GM18873 (cell line): ENCODE measurements at regions not wholly inside any gene's neighbourhood (a gene's known extent, or its start where the extent isn't known, plus 50 kb on each side); places are given as distances from the start of the nearest gene placed in this dataset.

Experiments
- ATAC-seq: cut with Tn5 transposase; IDR thresholded peaks from one replicate; pipeline ENCODE4 v1.9.1; 2021; ENCODE audit warnings: mild to moderate bottlenecking, moderate library complexity, moderate number of reproducible peaks; ENCODE audit not compliant: unreplicated experiment, low FRiP score

DNA sequence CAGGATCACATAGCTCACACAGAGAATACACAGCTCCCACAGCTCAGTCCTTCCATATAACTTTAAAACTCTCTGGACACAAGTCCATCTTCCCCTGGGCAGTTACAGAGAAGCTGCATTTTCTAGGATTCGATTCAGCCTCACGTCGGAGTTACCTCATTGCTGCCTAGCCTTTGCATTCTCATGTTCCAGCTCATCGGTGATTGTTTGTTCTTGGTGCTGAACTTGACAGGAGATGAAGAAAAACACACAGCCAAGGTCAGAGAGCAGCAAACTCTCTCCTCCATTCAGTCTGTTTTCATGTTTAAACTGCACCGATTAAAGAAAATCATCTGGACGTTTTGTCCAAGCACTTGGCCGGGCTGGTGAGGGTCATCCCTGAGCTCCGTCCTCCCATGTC lies 375.5 kb upstream of the CFAP20DC start:
- ATAC-seq, result no peak

DNA sequence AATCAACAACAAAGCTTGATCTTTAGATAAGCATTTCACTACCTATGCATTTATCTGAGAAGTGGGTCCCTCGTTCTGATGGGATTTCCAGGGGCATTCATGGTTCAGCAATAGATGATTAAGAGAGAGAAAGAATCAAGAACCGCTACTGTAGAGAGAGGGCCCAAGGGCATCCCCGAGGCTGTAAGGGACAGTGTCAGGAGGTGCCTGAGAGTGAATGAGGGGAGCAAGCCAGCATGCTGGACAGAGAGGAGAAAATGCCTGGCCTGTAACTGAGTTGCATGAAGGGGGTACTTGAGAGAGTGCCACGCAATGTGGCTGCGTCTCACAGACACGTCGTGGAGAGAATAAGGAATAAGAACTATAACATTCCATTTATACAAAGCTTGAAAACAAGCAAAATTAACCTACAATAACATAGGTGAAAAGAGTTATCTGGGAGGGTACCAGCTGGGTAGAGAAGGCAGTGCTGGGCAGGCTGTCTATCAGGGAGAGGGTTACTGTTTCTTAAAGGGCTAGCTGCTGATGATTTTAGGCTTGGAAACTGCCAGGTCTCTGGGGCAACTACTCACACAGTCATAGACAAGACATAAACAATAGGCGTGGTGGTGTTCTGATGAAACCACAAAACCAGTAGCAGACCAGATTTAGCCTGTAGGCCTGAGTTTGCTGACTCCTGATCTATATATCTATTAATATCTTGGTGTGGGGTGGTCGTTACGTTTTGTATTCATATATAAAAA lies 374.6 kb upstream of the CFAP20DC start:
- ATAC-seq, result no peak

DNA sequence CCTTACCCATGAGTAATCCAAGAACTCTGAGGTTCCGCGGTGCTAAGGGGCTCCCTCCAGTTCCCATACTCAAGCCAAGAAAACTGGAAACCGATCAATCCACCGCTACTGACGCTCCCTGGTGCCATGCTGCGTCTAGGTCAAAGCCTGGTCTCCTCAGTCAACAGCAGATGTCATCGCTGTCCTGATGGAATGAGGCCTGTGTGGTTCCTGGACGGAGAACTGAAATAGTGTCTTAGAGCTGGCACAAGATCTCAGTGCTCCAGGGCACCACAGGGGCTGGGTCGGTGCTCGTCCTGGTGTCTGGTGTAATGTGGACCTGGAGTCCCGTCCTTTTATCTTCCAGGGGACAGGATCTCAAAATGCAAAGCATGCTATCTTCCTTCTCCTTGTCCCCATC lies 373.9 kb upstream of the CFAP20DC start:
- ATAC-seq, result no peak

DNA sequence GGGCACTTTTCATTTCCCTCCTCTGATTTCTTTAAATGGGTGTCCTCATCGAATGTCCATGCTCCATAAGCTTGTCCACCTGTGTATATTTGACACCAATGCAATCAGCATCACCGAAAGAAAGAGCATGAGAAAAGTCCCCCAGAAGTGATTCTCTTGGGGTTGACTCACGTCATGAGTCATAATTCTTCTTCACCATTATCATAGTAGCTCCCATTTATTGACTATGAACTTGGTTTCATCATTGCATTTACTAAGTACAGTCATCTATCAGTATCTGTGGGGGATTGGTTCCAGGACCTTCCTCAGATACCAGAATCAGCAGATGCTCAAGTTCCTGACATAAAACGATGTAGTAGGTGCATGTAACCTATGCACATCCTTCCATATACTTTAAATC lies 372.5 kb upstream of the CFAP20DC start:
- ATAC-seq, result no peak

DNA sequence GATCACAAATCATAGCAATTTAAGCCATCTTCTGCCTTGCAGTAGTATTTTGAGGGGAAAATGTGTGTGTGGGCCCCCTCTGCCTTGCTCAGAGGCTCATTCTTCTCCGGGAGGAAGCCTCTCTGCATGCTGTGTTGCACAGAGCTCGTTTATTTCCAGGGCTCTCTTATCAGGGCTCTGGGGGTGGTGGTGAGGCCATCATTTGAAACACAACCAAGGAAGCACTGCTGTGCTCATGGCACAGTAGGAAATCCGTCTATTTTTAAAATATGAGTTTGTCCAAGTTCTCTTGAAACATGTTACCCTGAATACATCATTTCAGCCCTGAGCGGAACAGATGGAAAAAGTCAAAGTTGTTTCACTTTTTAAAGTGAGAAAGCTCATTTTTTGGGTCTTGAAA lies 369.0 kb upstream of the CFAP20DC start:
- ATAC-seq, result no peak

DNA sequence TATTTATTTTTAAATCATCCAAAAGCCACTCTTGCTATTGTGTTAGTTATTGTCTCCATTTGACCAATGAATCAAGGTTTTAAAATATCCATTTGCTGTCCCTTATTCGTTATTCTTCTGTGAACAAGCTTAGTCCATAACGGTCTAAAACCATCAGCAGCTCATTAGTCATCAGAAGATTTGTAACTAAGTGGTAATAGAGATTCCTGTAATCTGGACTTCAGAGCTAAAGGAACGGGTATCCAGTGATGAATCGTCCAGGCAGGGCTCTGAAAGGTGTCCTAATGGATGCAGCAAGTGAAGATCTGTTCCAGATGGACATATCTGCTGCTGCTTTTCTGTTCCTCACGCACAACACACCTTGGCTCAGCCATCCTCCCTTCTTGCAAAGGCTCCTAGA lies 362.7 kb upstream of the CFAP20DC start:
- no peak for ATAC-seq

DNA sequence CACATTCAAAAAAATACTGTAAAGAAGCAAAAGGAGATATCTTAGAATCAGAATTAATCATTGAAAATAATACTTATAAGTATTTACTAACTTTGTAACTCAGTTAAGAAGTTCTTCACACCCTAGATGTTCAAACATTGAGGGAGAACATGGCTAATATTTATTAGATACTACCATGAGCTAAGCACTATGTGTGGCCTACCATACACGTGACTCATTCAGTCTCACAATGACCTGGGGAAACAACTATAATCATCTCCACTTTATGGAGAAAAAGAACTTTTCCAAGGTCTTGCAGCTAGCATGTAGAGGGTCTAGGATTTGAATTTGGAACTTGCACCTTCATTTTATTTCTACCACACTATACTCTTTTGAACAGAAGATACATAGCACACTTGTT lies 361.9 kb upstream of the CFAP20DC start:
- no peak for ATAC-seq

DNA sequence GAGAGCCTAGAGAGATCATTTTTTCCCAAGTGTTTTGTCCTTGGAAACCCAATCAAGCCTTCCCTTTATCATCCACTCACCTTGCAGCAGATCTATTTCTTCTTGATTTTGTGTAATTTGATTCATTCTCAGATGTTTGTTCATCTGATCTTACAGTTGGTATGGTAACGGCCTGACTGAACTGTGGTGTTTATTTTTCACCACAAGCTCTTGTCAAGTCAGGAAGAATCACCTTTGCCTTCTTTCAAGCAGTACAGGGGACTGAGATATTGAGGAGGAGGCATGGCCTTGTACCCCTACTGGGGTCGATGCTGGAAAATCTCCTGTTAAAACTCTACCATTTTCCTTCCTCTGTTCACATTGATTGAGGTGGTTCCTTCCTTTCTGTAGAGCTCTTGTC lies 361.4 kb upstream of the CFAP20DC start:
- ATAC-seq, result no peak

DNA sequence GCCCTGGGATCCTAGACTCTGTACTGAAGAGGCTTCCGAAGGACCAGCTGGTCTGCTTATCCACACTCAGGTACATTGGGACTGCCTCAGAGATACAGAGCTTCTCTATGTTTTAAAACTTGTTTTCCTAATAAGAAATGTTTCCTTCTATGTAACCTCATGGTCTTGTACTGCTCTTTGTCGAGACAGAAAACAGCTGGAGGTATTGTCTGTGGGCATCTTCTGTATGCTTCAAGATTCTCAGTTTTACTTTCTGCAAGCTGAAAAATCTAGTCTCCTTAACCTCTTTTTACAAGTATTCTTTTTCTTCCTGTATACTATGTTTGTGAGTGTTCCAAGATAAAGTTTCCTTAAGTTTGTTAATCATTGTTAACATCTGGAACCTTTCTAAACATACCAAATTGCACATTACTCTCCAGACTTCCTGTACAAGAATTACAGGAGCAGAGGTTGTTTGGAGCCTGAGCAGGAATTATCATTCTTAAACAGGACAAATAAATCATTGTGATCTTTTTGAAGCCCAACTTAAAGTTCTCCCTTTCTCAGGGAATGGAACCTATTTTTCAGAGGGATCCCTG lies 358.3 kb upstream of the CFAP20DC start:
- peak; percentile 43 for ATAC-seq

DNA sequence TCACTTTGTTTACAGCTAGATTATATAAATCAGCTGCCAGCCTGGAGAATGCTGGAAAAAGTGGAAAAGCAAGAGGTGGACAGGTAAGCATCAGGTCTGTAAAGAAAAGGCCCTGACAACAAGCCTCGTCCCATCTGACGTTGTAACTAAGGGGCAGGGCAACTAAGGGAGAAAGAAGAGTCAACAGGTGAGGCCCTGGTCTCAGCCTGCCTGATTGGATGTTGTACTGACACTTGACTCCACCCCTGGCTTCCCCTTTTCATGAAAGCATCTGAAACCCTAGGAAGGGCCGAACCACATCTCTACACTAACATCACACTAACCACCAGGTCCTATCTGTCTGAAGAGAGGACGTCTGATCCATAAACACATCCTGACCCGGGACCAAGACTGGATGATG lies 357.6 kb upstream of the CFAP20DC start:
- no peak for ATAC-seq

DNA sequence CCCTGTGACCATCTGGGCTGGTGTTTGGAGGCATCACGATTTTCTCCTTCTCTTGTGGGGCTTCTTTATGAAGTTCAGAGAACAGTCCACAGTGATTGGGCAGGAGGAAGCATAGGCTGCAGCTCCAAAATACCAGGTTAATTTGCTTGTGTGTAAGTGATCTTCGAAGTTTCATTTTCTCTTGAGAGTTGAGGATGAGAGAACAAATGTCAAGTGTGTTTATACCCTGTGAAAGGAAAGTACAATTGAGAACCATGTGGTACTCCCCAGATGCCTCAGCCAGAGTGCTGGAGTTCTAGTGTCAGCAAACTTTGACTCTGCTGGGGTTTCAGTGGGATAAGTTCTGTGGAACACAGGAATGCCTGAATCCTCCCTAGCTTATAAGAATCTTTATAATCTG lies 357.1 kb upstream of the CFAP20DC start:
- peak; percentile 89 for ATAC-seq

DNA sequence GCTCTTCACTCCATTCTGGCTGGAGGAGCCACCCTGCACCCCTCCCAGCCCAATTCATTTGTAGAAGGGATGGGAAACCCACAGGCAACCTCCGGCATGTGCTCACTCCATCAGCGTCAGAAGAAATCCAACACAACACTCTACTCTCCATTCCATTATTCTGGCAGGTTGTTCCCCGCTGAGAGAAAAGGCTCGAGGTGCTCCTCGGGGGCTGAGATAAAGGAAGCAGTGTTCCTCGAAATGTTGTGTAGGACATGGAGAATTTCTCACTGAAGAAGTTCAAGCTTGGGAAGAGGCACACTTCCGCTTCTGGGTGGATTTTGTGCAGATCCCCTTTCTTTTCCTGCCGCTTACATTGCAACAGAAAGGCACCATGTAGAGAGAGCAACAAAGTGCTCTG lies 355.0 kb upstream of the CFAP20DC start:
- ATAC-seq, result no peak

DNA sequence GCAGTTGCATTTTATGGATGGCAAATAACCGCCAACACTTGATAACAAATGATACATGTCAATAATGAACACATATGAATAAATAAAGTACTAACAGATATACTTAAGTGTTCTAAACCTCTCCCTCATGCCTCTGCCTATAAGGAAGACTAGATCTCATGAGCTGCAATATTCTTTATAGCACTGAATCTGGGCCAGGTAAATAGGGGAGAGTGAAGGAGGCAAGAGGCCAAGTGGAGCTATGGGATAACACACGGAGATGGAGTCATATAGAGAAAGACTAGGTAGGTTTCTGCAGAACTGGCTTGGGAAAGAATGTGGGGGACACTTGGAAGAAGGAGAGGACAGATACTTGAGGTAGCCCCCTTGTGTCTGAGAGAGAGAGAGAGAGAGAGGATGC lies 354.2 kb upstream of the CFAP20DC start:
- ATAC-seq, result no peak

DNA sequence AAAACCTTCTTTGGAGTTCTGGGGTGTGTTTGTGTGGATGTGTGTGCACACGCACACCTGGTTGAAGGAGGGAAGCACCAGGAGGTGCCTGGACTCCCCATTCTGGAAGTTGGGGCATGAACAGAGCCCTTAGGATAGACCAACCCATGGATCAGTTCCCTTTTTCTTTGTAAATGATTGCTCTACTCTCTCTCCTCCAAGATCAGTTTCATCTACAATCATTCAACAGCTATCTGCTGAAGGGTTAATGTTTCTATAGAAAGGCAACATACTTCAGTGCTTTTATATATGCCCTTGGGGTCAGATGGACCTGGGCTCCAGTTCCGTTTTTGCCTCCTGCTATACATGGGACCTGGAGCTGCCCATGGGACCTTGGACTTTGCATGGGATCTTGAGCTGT lies 352.1 kb upstream of the CFAP20DC start:
- peak; percentile 79 for ATAC-seq

DNA sequence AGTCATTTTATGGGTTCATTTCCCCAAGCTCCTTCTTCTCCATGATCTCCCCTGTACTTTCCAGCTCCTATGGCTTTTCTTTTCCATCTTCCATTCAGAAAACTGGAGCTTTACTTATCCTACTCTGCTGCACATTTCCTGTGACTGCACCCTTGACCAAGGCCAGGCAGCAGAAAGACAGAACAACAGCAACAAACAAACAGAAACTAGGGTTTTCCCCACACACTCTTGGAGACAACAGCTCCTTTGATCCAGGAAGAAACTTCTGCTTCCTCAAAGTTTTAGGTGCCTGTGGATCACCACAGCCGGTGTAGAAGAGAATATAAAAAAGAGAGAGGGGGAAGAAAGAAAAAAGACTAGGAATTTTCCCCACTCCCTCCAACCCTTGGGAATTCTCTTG lies 342.3 kb upstream of the CFAP20DC start:
- no peak for ATAC-seq

DNA sequence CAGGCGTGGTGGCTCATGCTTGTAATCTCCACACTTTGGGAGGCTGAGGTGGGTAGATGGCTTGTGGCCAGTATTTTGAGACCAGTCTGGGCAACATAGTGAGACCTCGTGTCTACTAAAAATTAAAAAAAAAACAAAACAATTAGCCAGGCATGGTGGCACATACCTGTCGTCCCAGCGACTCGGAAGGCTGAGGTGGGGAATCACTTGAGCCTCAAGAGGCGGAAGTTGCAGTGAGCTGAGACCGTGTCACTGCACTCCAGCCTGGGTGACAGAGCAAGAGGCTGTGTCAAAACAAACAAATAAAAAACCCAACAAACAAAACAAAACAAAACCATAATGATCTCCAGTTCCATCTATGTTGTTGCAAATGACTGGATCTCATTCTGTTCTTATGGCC lies 341.3 kb upstream of the CFAP20DC start:
- ATAC-seq, result no peak

DNA sequence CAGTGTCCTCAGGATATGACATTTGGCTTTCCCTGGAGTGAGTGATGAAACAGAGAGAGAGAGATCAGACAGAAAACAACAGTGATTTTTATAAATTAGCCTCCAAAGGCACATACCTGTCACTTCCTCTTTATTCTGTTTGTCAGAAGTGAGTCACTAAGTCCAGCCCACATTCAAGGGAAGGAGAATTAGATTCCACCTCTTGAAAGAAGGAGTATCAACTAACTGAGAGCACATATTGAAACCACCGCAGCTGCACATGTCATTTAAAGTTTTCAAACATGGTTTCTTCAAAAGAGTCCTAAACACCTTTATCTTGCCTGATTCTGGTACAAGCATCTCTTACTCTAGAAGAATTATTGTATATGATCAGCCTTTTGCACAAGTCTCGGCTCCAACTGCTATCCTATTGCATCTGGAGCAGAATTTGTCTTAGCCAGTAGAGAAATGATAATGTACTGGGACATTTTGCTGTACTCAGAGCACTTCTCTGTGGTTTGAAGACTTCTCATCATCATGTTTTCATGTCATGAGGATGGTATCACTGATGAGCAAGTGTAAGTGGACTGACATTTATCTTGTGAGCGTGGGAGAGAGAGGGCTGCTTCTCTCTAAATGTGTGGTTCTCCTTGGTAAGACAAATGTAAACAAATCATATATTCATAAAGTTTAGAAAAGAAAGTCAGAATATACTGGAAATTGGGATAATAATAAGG lies 338.9 kb upstream of the CFAP20DC start:
- no peak for ATAC-seq

DNA sequence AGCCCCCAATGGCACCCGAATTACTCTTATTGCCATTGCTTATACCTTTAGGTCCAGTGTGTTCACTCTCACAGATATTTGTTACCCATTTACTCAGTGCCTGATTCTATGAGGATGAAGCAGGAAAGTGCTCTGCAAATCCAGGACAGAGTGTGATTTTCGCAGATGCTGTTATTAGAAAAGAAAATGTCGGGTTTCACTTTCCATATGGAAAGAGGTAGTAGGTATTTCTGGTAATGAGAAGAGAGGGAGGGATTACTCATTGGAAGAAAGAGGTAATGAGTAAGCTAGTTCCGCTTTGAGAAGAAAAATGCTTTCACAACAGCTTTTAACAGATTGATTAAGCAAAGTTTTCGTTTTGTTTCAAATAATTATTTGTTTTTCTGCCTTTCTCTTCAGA lies 336.3 kb upstream of the CFAP20DC start:
- peak; percentile 82 for ATAC-seq

DNA sequence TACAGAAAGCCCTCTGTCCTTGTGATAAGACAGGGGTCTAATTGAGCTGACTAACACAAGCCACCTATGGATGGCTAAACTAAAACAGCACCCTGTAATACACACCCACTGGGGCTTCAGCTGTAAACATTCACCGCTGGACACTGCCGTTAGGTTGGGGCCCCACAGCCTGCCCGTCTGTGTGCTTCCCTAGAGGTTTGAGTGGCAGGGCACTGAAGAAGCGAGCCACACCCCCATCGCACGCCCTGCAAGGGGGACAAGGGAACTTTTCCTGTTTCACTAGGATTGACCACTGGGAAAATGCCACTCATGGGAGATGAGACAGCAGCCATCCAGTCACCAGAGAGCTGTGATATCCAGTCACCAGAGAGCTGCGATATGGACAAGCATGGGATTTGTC lies 335.7 kb upstream of the CFAP20DC start:
- ATAC-seq, result no peak

DNA sequence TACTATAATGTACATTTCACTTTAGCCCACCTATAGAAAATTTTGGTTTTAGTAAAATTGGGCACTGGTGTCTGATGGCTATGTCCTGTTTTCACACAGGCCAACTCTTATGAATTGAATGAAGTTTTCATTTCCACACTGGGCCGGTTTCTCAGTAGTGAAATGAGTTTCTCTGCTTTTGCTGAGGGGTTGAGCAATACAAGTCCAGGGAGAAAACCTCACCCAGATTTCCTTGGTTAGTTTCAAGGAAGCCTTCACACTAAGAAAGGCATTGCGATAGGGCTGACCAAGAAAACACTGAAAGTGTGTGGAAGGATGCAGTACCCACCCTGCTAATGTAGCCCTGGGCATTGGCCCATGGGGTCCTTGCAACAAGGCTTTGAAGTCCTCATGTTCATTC lies 331.5 kb upstream of the CFAP20DC start:
- peak; percentile 78 for ATAC-seq

DNA sequence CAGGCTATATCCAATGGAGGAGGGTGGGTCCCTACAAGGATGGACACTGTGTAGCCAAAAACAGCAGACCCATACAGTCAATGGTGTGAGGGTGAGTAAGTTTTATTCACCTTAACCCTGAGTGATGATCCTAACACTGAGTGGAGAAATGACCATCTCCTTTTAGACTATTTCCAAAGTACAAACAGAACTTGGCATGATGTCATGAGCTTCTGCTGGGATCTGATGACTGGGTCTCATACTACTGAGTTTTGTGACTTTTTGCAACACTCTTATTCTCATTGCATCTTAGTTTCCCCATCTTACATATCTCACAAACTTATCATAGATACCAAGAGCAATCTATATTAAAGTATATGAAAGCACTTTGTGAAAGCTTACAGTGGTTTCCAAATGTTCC lies 330.3 kb upstream of the CFAP20DC start:
- ATAC-seq, result no peak

DNA sequence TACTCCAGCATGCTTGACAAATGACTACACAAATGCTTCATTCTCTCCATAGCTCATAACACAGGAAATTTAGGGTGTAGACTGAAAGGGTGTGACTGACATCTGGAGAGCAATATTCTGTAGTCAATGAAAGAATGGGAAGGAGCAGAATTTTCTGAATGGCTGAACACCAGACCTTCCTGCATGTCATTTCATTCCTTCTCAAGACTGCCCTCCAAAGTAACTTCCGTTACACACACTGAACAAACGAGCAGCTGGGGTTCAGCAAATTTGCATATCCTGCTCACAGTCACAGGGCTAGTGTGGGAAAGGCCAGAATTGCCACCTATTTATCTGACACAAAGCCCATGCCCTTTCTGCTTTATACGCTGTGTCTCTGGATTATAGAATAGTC lies 325.0 kb upstream of the CFAP20DC start:
- ATAC-seq, result peak; percentile 100
